HEK293T (cell line): ENCODE measurements at regions not wholly inside any gene's neighbourhood (a gene's known extent, or its start where the extent isn't known, plus 50 kb on each side); places are given as distances from the start of the nearest gene placed in this dataset.

Source experiments
- CTCF ChIA-PET: fragments of 350-600 bp; formaldehyde crosslinking; extraction: SDS; loops from one replicate; lab custom pipeline; 2021; ENCODE audit warnings: antibody characterized with exemption, inconsistent platforms; lab: Yijun Ruan, JAX
- POLR2A ChIA-PET: fragments of 350-600 bp; formaldehyde crosslinking; extraction: SDS; loops from one replicate; lab custom pipeline; 2020; ENCODE audit warnings: antibody characterized with exemption, inconsistent platforms; lab: Yijun Ruan, JAX
- DNase-seq: peaks from one replicate; pipeline ENCODE4 v3.0.0; 2012; ENCODE audit warnings: mixed read lengths; ENCODE audit errors: extremely low spot score
- ARNT ChIP-seq: fragments of 450-650 bp; IDR thresholded peaks from 2 replicates; pipeline ENCODE4 v1.6.1; 2017; ENCODE audit warnings: mild to moderate bottlenecking
- BHLHE40 ChIP-seq: fragments of 450-650 bp; IDR thresholded peaks from 2 replicates; pipeline ENCODE4 v1.6.1; 2016; ENCODE audit warnings: mild to moderate bottlenecking, moderate library complexity, borderline replicate concordance
- CTBP1 ChIP-seq: fragments of 450-650 bp; IDR thresholded peaks from 2 replicates; pipeline ENCODE4 v1.6.1; 2016; ENCODE audit warnings: borderline replicate concordance
- ELF4 ChIP-seq: fragments of 450-650 bp; IDR thresholded peaks from 2 replicates; pipeline ENCODE4 v1.6.1; 2017; ENCODE audit warnings: antibody characterized with exemption
- FOXA1 ChIP-seq: fragments of 450-650 bp; IDR thresholded peaks from 2 replicates; pipeline ENCODE4 v1.6.1; 2016; ENCODE audit warnings: mild to moderate bottlenecking
- FOXK2 ChIP-seq: fragments of 450-650 bp; IDR thresholded peaks from 2 replicates; pipeline ENCODE4 v1.6.1; 2016; ENCODE audit warnings: mild to moderate bottlenecking
- FOXM1 ChIP-seq: fragments of 450-650 bp; IDR thresholded peaks from 2 replicates; pipeline ENCODE4 v1.6.1; 2017; ENCODE audit warnings: mild to moderate bottlenecking, borderline replicate concordance
- HDGF ChIP-seq: fragments of 450-650 bp; IDR thresholded peaks from 2 replicates; pipeline ENCODE4 v1.6.1; 2017; ENCODE audit warnings: antibody characterized with exemption, borderline replicate concordance
- L3MBTL2 ChIP-seq: fragments of 450-650 bp; conservative IDR thresholded peaks from 2 replicates; pipeline ENCODE4 v1.6.1; 2016; ENCODE audit warnings: mild to moderate bottlenecking
- LEF1 ChIP-seq: fragments of 450-650 bp; IDR thresholded peaks from 2 replicates; pipeline ENCODE4 v1.6.1; 2017; ENCODE audit warnings: mild to moderate bottlenecking, borderline replicate concordance
- NFRKB ChIP-seq: fragments of 450-650 bp; IDR thresholded peaks from 2 replicates; pipeline ENCODE4 v1.6.1; 2016; ENCODE audit warnings: mild to moderate bottlenecking, moderate library complexity
- PKNOX1 ChIP-seq: fragments of 450-650 bp; IDR thresholded peaks from 2 replicates; pipeline ENCODE4 v1.6.1; 2016
- SP1 ChIP-seq: fragments of 450-650 bp; IDR thresholded peaks from 2 replicates; pipeline ENCODE4 v1.6.1; 2017
- SUZ12 ChIP-seq: fragments of 450-650 bp; IDR thresholded peaks from 2 replicates; pipeline ENCODE4 v1.6.1; 2016; ENCODE audit warnings: mild to moderate bottlenecking
- TARDBP ChIP-seq: fragments of 450-650 bp; IDR thresholded peaks from 2 replicates; pipeline ENCODE4 v1.6.1; 2016
- ZNF384 ChIP-seq: fragments of 450-650 bp; IDR thresholded peaks from 2 replicates; pipeline ENCODE4 v1.6.1; 2016

GRCh38 chr16:86730086-86730485, 151.7 kb downstream of the FOXL1 start:
- ChIA-PET CTCF (no interaction called here), POLR2A (interaction anchor here (0.6 to 0.7 kb wide), 2 partner anchors 11 to 784 kb away, joined by 3 to 4 read pairs; no protein-coding TSS in a partner anchor)
- DNase-seq: no peak
- TF ChIP-seq TARDBP: no peak
- TF ChIP-seq HDGF: no peak
- no peak for TF ChIP-seq FOXK2
- TF ChIP-seq SUZ12: no peak
- TF ChIP-seq L3MBTL2: no peak
- no peak for TF ChIP-seq CTBP1
- no peak for TF ChIP-seq LEF1
- TF ChIP-seq ZNF384: no peak
- no peak for TF ChIP-seq FOXM1
- no peak for TF ChIP-seq PKNOX1
- no peak for TF ChIP-seq SP1
- TF ChIP-seq ELF4: no peak
- no peak for TF ChIP-seq NFRKB
- no peak for TF ChIP-seq BHLHE40
- TF ChIP-seq ARNT: no peak
- TF ChIP-seq FOXA1: no peak

DNA sequence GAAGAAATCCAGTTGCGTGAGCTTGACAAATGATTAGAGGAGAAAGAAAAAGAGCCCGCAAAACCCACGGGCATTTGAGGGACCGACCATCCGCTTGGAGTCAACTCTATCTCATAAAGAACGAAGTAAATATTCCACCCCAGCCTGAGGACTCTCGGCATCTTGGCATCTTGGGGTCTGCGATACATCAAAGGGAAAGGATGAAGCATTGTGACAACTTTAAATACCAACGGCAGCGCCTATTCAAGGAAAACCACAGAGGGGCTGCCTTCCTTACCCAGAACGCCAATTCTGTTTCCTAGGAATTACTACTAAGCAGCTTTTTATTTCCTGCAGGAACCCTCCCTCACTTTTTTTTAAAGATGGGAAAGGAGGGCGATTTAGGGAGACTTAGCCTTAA, 152.2 kb downstream of the FOXL1 start:
- CTCF ChIA-PET: no interaction called here
- no peak for DNase-seq
- TF ChIP-seq CTBP1 (no peak), NFRKB (no peak), PKNOX1 (no peak), ARNT (no peak), SUZ12 (no peak), ELF4 (no peak), SP1 (no peak), FOXA1 (no peak), LEF1 (no peak), HDGF (no peak), FOXM1 (no peak), ZNF384 (no peak), L3MBTL2 (no peak), BHLHE40 (no peak), TARDBP (no peak)
- POLR2A ChIA-PET: interaction anchor here (0.6 kb wide), 1 partner anchor 784 kb away, joined by 3 read pairs; no protein-coding TSS in a partner anchor

- TF ChIP-seq NFRKB: no peak
- no peak for TF ChIP-seq FOXA1
- no peak for TF ChIP-seq L3MBTL2
- no peak for TF ChIP-seq ZNF384
- TF ChIP-seq PKNOX1: no peak
- no peak for TF ChIP-seq TARDBP
- no peak for TF ChIP-seq ELF4
- no peak for TF ChIP-seq FOXM1
- no peak for TF ChIP-seq FOXK2
- no peak for TF ChIP-seq HDGF
- TF ChIP-seq SUZ12: no peak
- no peak for TF ChIP-seq ARNT
- TF ChIP-seq LEF1: no peak
- no peak for TF ChIP-seq BHLHE40
- no peak for TF ChIP-seq SP1
- no peak for TF ChIP-seq CTBP1
Measured at GRCh38 chr16:86732621-86733295, 154.4 kb downstream of the FOXL1 start.

GRCh38 chr16:86733546-86734254, 155.4 kb downstream of the FOXL1 start:
- no peak for DNase-seq
- TF ChIP-seq SUZ12: no peak
- TF ChIP-seq NFRKB: no peak
- no peak for TF ChIP-seq ELF4
- no peak for TF ChIP-seq SP1
- no peak for TF ChIP-seq FOXM1
- TF ChIP-seq ZNF384: no peak
- TF ChIP-seq TARDBP: no peak
- no peak for TF ChIP-seq FOXK2
- no peak for TF ChIP-seq CTBP1
- no peak for TF ChIP-seq BHLHE40
- no peak for TF ChIP-seq LEF1
- no peak for TF ChIP-seq PKNOX1
- TF ChIP-seq ARNT: no peak
- no peak for TF ChIP-seq FOXA1
- no peak for TF ChIP-seq HDGF
- TF ChIP-seq L3MBTL2: no peak
- ChIA-PET POLR2A (no interaction called here), CTCF (no interaction called here)

More at GRCh38 chr16:86732621-86733295, 154.4 kb downstream of the FOXL1 start:
- ChIA-PET POLR2A (no interaction called here), CTCF (no interaction called here)
- no peak for DNase-seq
